ENCODE measurements at regions not wholly inside any gene's neighbourhood (a gene's known extent, or its start where the extent isn't known, plus 50 kb on each side); places are given as distances from the start of the nearest gene placed in this dataset.
A peak's percentile ranks its signal among the peaks of the same experiment; 100 is the strongest.
"Not testable (repeated sequence)": the region's sequence is repeated elsewhere in the genome, so short reads cannot be mapped to it uniquely, and the experiment has no call there.

- peak in 1 of 2 experiments; percentile 8 for DNase-seq
Observed at GRCh38 chr15:79540551-79540950, 108.4 kb downstream of the MINAR1 start.

DNA sequence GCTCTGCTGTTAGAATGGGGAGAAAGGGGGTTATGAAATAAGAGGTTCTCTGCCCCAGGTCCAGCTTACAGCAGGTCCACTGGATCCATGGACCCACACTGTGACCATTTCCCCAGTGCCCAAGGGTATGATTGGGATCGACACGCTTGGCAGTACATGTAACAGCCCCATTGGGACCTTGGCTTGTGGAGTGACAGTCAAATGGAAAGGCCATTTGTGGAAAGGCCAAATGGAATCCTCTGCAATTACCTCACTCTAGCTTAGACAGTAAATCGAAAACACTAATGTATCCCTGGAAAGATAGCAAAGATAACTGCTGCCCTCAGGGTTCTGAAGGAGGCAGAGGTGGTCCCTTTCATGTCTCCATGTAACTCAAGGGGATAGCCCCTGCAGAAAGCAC, 109.1 kb downstream of the MINAR1 start:
- DNase-seq, result no peak

GRCh38 chr15:79543097-79543496, 111.0 kb downstream of the MINAR1 start:
- no peak for DNase-seq

DNA sequence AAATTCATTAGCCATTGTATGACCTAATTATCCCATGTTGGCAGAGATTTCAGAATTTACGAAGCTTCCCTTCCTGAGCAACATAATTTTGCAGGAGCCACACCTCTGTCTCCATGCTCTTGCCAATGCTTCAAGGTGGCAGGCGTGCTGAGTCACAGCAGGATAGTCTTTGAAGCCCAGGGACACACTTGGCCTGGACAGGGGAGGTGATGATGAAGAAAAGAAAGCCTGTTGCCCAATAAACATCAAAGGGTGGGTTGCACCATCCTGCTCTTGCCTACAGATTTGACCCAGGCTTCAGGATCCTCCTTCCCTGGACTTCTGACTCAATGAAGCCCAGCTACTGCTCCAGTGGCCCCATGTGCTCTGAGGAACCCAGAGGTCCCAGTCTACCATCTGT, 117.1 kb downstream of the MINAR1 start:
- DNase-seq, result no peak

DNA sequence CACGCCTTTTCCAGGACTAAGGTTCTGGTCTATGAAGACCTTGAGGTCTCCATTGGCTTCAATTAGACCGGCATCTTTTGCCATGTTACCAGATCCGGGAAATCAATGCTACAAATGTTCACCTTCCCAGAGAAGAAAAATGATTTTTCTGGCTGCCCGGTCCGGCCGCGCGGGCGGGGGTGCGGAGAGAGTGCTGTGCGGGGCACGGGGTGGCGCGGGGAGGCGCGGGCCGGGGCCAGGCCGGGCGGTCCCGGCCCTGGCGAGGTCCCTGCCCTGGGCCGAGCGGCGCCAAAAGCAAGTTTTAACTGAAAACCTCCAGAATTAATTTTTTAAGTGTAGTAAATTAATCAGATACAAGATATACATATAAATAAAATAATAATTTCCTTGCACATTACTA, 128.2 kb downstream of the MINAR1 start:
- no peak for DNase-seq

GRCh38 chr15:79561982-79562381, 129.8 kb downstream of the MINAR1 start:
- DNase-seq, result no peak

- DNase-seq, result no peak
Observed at GRCh38 chr15:79562403-79562815, 130.3 kb downstream of the MINAR1 start.

- DNase-seq, result no peak
Observed at GRCh38 chr15:79562899-79563298, 130.8 kb downstream of the MINAR1 start.

DNA sequence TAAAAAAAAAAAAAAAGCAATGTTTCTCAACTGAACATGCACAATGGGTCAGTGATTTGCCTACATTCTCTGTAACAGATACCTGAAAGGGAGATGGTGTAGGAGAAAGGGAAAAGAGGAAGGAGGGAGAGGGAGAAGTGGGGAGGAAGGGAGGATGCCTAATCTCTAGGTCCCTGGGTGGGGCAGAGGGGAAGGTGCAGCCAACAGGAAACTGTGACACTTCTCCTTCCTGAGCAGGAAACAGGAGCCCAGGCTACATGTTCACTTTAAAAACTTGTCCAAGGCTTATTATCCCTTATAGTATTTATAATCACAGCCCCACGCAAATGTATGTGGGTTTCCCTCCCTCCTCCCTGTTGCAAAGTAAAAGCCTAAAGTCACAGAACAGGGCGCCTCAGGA, 137.9 kb downstream of the MINAR1 start:
- DNase-seq, result no peak

DNA sequence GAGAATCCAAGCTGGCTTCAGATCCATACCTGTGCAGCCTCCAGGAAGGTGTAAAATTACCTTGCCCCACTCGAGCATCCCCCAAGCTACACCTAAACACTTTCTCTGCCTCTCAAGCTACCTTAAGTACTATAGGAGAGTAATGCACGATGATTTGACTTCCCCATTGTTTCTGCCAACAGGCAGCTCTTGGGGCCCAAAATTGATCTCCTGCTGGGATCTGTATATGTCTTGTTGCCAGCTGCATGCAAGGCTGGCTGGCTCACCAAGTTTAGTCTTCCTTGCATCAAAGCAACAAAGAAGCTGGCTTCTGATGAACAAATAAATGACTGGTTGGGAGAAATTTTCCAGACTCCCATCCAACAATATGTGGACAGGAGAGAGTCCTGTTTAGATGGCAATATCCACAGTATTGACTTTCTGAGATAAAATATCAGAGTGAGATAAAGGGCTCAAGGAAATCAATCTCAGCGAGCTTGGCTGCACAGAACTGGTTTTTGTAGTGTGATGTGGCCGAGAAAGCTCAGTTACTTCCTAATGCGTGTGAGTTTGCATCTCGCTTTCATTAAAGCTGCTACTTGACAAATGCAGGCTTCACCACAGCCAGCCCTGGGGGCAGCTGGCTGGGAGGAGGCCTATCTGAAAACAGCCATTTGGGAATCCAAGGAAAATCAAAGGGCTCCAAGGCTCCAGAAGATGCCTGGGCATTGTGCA, 140.7 kb downstream of the MINAR1 start:
- no peak for DNase-seq

DNA sequence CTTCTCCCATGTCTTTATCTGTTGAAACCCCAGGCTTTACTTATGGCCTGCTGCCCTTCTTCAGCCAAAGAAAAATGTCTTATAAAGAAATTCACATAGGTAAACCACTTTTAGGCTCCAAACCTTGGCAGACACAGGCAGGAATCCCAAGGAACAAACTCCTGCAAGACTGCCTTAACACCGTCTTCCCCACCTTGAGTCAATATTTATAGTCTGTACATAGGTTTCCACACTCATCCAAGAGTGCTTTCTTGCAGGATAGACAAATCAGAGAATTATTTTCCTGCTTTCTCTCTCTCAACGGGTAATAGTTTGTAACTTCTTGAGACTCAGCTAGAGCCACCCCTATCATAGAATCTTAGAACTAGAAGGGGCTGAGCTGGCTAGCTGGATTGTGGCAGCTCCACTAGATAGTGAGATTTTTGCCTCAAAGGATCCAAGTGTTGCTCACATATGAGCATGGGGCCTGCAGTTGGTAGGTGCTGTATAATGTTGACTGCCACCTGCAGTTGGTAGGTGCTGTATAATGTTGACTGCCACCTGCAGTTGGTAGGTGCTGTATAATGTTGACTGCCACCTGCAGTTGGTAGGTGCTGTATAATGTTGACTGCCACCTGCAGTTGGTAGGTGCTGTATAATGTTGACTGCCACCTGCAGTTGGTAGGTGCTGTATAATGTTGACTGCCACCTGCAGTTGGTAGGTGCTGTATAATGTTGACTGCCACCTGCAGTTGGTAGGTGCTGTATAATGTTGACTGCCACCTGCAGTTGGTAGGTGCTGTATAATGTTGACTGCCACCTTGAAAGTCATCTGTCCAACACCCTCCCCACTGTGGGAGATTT, 142.5 kb downstream of the MINAR1 start:
- DNase-seq, result not testable (repeated sequence)

DNA sequence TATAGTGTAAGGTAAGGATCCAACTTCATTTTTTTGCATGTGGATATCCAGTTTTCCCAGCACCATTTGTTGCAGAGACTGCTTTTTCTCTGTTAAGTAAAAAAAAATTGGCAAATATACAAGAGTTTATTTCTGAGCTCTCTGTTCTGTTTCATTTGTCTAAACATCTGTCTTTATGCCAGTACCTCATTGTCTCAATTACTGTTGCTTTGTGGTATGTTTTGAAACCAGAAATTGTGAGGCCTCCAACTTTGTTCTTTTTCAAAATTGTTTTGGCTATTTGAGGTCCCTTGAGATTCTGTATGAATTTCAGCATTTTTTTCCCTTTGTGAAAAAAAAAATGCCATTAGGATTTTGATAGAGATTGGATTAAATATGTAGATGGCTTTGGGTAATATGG, 150.5 kb downstream of the MINAR1 start:
- no peak for DNase-seq

DNA sequence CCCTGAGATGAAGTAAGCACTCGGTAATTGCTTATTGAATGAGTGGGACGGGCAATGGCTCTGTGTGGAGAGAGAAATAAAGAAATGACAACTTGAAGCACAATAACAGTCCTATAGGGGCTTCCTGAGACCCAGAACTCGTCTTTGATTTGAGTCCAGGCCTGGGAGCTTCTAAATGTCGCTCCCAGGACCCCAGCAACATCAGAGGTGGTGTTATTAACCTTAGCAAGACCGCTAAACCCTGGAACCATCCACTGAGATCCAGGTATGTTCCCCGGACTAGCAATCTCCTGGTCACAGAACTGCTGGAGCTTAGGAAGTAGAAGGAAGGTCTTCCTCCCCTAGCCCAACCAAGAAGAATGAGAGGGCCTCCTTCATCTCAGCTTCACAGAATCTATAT, 160.0 kb downstream of the MINAR1 start:
- DNase-seq, result no peak

GRCh38 chr15:79593119-79593869, 161.2 kb downstream of the MINAR1 start:
- DNase-seq, result peak in 1 of 2 experiments; percentile 46

GRCh38 chr15:79595306-79595705, 163.2 kb downstream of the MINAR1 start:
- no peak for DNase-seq

DNA sequence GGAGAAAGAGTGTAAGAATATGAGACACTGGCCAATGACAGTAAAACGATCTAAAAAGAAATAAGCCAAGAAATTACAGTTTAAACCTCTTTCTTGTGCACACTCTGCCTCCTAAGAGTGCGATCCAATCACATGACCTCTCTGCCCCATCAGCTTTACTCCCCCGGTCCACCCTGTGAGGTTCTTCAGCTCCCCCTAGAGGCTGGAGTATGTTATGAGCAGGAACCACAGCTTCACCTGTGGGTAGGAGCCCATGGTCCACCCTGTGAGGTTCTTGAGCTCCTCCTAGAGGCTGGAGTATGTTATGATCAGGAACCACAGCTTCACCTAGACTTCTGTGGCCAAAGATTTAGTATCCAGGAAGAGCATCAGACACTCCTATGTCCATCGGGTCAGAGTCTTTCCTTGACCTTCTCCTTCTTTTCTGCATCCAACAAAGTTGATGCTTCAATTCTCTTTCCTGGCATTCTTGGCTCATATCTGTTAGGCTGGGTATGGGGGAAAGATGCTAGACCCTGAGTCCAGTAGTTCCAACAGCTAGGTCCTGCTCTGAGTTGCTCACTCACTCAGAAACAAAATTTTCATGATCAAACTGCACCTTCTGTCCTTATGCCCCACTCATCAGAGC, 164.0 kb downstream of the MINAR1 start:
- peak; percentile 94 to 97 for DNase-seq

GRCh38 chr15:79598639-79599038, 166.5 kb downstream of the MINAR1 start:
- DNase-seq, result no peak

DNA sequence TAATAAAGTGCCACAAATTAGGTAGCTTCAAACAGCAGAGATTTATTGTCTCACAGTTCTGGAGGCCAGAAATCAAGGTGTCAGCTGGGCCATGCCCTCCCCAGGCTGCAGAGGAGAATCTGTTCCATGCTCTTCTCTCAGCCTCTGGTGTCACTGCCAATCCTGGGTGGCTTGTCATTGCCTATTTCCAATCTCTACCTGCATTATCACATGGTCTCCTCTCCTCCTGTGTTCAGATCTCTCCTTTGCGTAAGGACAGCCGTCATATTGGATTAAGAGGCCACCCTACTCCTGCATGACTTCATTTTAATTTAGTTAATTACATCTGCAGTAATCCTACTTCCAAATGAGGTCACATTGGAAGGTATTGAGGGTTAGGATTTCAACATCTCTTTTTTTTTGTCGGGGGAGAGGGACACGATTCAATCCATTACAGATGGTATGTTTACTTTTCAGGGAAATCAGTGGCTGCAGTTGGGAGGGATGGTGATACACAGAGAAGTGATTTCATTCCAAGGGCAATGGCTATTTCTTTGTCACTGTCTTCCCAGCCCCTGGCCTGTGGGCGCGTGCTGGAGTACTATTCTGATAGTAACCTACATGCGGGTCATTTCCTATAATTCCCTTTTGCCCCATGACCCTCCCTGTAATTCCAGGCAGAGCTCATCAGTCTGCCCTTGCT, 169.4 kb downstream of the MINAR1 start:
- DNase-seq, result no peak

DNA sequence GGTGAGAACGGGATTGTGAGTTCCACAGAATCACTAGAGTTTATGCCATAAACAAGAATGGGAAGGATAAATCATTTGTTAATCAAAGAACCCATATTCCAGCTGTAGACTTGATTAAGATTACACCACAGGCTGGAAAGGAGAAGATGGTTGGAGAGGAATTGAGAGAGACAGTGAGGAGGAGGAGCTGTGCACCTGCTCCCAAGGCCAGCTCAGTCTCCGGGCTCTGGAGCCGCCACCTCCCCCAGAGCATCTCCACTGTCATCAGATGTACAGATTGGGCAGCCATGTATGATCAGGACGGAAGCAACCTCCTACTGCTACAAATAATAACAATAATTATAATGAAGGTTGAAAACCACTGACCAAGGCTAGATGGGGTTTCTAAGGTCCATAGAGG, 170.0 kb downstream of the MINAR1 start:
- peak in 1 of 2 experiments; percentile 32 for DNase-seq

GRCh38 chr15:79602731-79603130, 170.6 kb downstream of the MINAR1 start:
- DNase-seq, result no peak

DNA sequence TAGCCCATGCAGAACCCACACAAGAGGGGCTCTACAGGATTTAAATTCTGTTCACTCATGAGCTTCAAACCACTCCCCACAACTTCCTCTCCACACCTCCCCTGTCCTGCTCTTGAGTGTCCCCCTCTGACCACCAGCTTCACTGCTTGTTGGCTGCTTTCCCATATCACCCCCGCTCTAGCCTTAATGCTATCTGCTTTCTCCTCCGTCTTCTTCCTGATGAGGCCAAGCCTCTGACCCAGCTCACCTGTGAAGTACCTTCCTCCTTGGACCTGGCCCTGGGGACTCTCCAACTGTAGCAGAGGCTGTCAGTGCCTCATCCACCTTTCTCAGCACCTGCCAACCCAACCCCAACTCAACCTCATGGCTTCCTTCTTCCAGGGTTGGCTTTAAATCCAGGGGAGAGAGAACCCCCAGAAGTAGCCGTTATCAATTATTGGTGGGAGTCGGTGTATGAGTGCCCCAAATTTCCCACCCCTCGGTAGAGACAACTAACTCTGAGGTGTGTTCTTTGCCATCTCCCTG, 174.8 kb downstream of the MINAR1 start:
- DNase-seq, result no peak

Measured in NCI-H526 (cell line).